PFSK-1 (cell line): ENCODE measurements at regions not wholly inside any gene's neighbourhood (a gene's known extent, or its start where the extent isn't known, plus 50 kb on each side); places are given as distances from the start of the nearest gene placed in this dataset.

Source experiments
- FOXP2 ChIP-seq: optimal IDR thresholded peaks from 2 replicates; pipeline ENCODE3; 2011; ENCODE audit warnings: borderline replicate concordance, control low read depth, inconsistent platforms; ENCODE audit not compliant: insufficient read depth; ENCODE audit errors: extremely low read length, extremely low read depth
- POLR2AphosphoS5 ChIP-seq: IDR thresholded peaks from 2 replicates; pipeline ENCODE4 v1.6.1; 2012; ENCODE audit warnings: low read depth, mild to moderate bottlenecking, control low read depth, low read length, moderate library complexity
- REST ChIP-seq, 2 experiments: IDR thresholded peaks; 2 replicates each; pipeline versions ENCODE4 v1.6.1 to v1.8.0; 2011 to 2012; ENCODE audit warnings: low read depth in 2 of 2, low read length in 2 of 2, control low read depth in 1 of 2, inconsistent platforms in 1 of 2, mild to moderate bottlenecking in 1 of 2, moderate library complexity in 1 of 2; ENCODE audit not compliant: insufficient read depth in 1 of 2
- SIN3A ChIP-seq: IDR thresholded peaks from 2 replicates; pipeline ENCODE4 v1.6.1; 2012; ENCODE audit warnings: mild to moderate bottlenecking, low read length, moderate library complexity, borderline replicate concordance; ENCODE audit not compliant: insufficient read depth
- TAF1 ChIP-seq: IDR thresholded peaks from 2 replicates; pipeline ENCODE4 v1.6.1; 2012; ENCODE audit warnings: low read length, control low read depth, borderline replicate concordance; ENCODE audit not compliant: insufficient read depth

DNA sequence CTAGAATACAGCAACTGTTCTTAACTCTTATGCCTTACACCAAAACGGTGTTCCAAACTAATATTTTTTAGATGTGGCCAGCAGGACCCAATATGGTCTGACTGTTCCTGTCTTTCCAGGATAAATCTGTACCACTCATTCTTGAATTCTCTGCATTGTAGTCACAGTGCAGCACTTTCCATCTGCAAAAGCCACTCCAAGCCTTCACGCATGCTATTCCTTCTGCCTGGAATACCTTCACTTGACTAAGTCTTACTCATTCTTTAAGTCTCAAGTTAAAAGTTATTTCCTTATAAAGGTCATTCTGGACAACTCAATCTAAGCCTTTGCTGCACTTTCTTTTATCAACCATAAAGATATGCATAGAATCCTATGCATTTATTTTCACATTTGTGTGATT is 1194.5 kb downstream of the PLA2G4A start:
- TF ChIP-seq REST (IDR thresholded peaks at IDR 0.05; ENCODE audit: insufficient read depth in 1 of 2, low read depth in 2 of 2, low read length in 2 of 2) (no peak), FOXP2 (no peak), TAF1 (no peak), POLR2AphosphoS5 (no peak), SIN3A (no peak)

DNA sequence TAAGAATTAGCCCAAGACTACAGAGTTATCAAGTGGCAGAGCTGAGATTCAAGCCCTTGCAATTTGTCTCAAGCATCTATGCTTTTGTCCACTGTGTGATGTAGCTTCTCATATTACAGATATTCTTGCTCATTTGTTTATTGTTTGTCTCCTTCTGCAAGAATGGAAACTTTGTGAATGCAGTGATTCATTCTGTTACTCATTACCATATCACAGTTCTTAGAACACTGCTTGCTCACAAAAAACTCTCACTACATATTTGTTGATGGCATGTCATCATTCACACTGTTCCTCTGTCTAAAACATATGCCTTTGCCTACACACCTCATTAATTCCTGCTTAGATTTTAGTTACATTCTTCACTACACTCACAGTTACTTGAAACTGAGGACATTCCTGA is 1198.9 kb downstream of the PLA2G4A start:
- TF ChIP-seq FOXP2 (no peak), POLR2AphosphoS5 (no peak), SIN3A (no peak), REST (IDR thresholded peaks at IDR 0.05; ENCODE audit: insufficient read depth in 1 of 2, low read depth in 2 of 2, low read length in 2 of 2) (no peak), TAF1 (no peak)

DNA sequence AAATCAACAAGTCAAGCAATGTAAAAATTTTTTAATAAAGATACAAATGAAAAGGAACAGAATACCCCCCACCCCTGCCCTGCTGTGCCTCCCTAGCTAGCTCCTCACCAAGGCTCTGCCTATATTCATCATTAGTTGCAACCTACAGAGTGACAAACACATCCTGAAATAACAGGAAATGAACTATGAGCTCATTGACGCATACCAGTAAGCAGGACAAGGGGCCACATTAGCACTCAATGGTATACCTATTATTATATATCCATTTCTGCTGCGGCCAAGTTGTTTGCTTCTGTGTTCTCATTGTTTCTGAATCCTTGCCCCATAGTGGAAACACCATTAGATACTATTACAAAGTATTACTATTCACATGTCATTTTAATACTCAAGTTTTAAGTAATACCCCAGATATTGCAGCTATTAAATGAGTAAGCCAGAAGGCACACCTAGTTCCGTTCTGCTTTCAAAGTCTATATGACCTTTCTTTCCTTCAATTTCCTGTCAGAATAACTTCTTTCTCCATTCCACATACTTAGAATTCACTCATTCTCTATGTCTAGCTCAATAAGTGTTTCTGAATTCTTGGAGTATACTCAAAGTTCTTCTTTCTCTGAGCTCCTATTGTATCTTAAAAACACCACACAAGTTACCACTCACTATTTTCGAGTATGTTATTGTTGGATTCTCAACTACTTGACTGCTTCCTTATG is 1214.9 kb downstream of the PLA2G4A start:
- TF ChIP-seq POLR2AphosphoS5, result no peak
- no peak for TF ChIP-seq REST (IDR thresholded peaks at IDR 0.05; ENCODE audit: insufficient read depth in 1 of 2, low read depth in 2 of 2, low read length in 2 of 2)
- no peak for TF ChIP-seq SIN3A
- no peak for TF ChIP-seq TAF1
- TF ChIP-seq FOXP2, result no peak

DNA sequence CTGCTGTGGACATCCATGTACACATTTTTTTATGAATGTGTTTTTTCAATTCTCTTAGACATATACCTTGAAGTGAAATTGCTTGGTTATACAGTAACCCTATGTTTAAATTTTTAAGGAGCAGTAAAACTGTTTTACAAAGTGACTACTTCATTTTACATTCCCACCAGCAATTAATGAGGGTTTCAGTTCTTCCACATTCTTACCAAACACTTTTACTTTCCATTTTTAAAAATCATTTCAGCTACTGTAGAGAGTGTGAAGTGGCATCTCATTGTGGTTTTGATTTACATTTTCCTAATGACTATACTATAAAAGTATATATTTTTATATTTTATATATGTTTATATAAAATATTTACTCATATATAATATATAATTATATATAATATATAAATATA is 1221.5 kb downstream of the PLA2G4A start:
- TF ChIP-seq SIN3A, result no peak
- no peak for TF ChIP-seq POLR2AphosphoS5
- no peak for TF ChIP-seq FOXP2
- no peak for TF ChIP-seq REST (IDR thresholded peaks at IDR 0.05; ENCODE audit: insufficient read depth in 1 of 2, low read depth in 2 of 2, low read length in 2 of 2)
- TF ChIP-seq TAF1, result no peak

GRCh38 chr1:188056011-188056410 is 1227.3 kb downstream of the PLA2G4A start:
- TF ChIP-seq REST (IDR thresholded peaks at IDR 0.05; ENCODE audit: insufficient read depth in 1 of 2, low read depth in 2 of 2, low read length in 2 of 2) (no peak), FOXP2 (no peak), POLR2AphosphoS5 (no peak), TAF1 (no peak), SIN3A (no peak)
